ENCODE measurements at regions not wholly inside any gene's neighbourhood (a gene's known extent, or its start where the extent isn't known, plus 50 kb on each side); places are given as distances from the start of the nearest gene placed in this dataset.
"Not testable (repeated sequence)": the region's sequence is repeated elsewhere in the genome, so short reads cannot be mapped to it uniquely, and the experiment has no call there.

GRCh38 chr9:39675211-39675553 is 319.7 kb downstream of the SPATA31A1 start:
- not testable (repeated sequence) for DNase-seq

GRCh38 chr9:39678534-39679263 is 323.2 kb downstream of the SPATA31A1 start:
- not testable (repeated sequence) for DNase-seq

GRCh38 chr9:39680694-39681401 is 325.4 kb downstream of the SPATA31A1 start:
- not testable (repeated sequence) for DNase-seq

- not testable (repeated sequence) for DNase-seq
Measured at GRCh38 chr9:39728862-39729261, 373.4 kb downstream of the SPATA31A1 start.

GRCh38 chr9:39744898-39745297 is 389.4 kb downstream of the SPATA31A1 start:
- DNase-seq = not testable (repeated sequence)

- DNase-seq = not testable (repeated sequence)
Measured at GRCh38 chr9:39775570-39775969, 420.1 kb downstream of the SPATA31A1 start.

- not testable (repeated sequence) for DNase-seq
Measured at GRCh38 chr9:39791356-39791755, 435.9 kb downstream of the SPATA31A1 start.

- not testable (repeated sequence) for DNase-seq
Measured at GRCh38 chr9:39797935-39798334, 442.5 kb downstream of the SPATA31A1 start.

GRCh38 chr9:39799252-39799651 is 443.8 kb downstream of the SPATA31A1 start:
- not testable (repeated sequence) for DNase-seq

GRCh38 chr9:39802561-39802960 is 447.1 kb downstream of the SPATA31A1 start:
- not testable (repeated sequence) for DNase-seq

GRCh38 chr9:39809401-39810226 is 454.1 kb downstream of the SPATA31A1 start:
- peak; percentile 40 for DNase-seq

GRCh38 chr9:39810401-39810800 is 454.9 kb downstream of the SPATA31A1 start:
- DNase-seq = not testable (repeated sequence)

GRCh38 chr9:39811615-39812014 is 456.1 kb downstream of the SPATA31A1 start:
- DNase-seq = not testable (repeated sequence)

- not testable (repeated sequence) for DNase-seq
Measured at GRCh38 chr9:39828457-39828856, 473.0 kb downstream of the SPATA31A1 start.
